A673 (cell line): ENCODE measurements at regions not wholly inside any gene's neighbourhood (a gene's known extent, or its start where the extent isn't known, plus 50 kb on each side); places are given as distances from the start of the nearest gene placed in this dataset.

Experiments used
- CTCF ChIP-seq: fragments of 300-800, 200-600 bp; sonication (generic); conservative IDR thresholded peaks from 2 replicates; pipeline ENCODE4 v1.5.1; 2017; ENCODE audit warnings: low read depth, mild to moderate bottlenecking, antibody characterized with exemption, low read length, moderate library complexity, mixed read lengths
- EZH2 ChIP-seq: fragments of 200-600 bp; sonication (generic); IDR thresholded peaks from 2 replicates; pipeline ENCODE4 v1.6.1; 2017; ENCODE audit warnings: borderline replicate concordance, low read depth, mild to moderate bottlenecking, mixed read lengths, antibody characterized with exemption, low read length; ENCODE audit not compliant: poor library complexity, severe bottlenecking

GRCh38 chr1:70820995-70821394 is 226.6 kb downstream of the PTGER3 start:
- TF ChIP-seq CTCF (no peak), EZH2 (no peak)
